ENCODE measurements at regions not wholly inside any gene's neighbourhood (a gene's known extent, or its start where the extent isn't known, plus 50 kb on each side); places are given as distances from the start of the nearest gene placed in this dataset.
"Not testable (repeated sequence)": the region's sequence is repeated elsewhere in the genome, so short reads cannot be mapped to it uniquely, and the experiment has no call there.

GRCh38 chrX:37904833-37905232, 57.5 kb upstream of the DYNLT3 start:
- DNase-seq = no peak

- DNase-seq = peak in 1 of 2 experiments; percentile 3
These were observed 58.2 kb upstream of the DYNLT3 start for GRCh38 chrX:37905436-37906147.

GRCh38 chrX:37906357-37906756, 59.0 kb upstream of the DYNLT3 start:
- DNase-seq = no peak

- DNase-seq = no peak
These were observed 62.8 kb upstream of the DYNLT3 start for GRCh38 chrX:37910186-37910585.

GRCh38 chrX:37912304-37912703, 64.9 kb upstream of the DYNLT3 start:
- no peak for DNase-seq

- DNase-seq = no peak
These were observed 65.4 kb upstream of the DYNLT3 start for GRCh38 chrX:37912777-37913176.

GRCh38 chrX:37918168-37918567, 70.8 kb upstream of the DYNLT3 start:
- DNase-seq = no peak

- DNase-seq = no peak
These were observed 71.3 kb upstream of the DYNLT3 start for GRCh38 chrX:37918703-37919102.

- DNase-seq = no peak
These were observed 74.4 kb upstream of the DYNLT3 start for GRCh38 chrX:37921758-37922157.

- no peak for DNase-seq
These were observed 75.6 kb upstream of the DYNLT3 start for GRCh38 chrX:37922928-37923327.

- not testable (repeated sequence) for DNase-seq
These were observed 78.4 kb upstream of the DYNLT3 start for GRCh38 chrX:37925761-37926160.

GRCh38 chrX:37926700-37927099, 79.3 kb upstream of the DYNLT3 start:
- no peak for DNase-seq

- no peak for DNase-seq
These were observed 64.2 kb upstream of the SYTL5 start for GRCh38 chrX:37942170-37942569.

- DNase-seq = no peak
These were observed 62.6 kb upstream of the SYTL5 start for GRCh38 chrX:37943554-37944344.

GRCh38 chrX:37946197-37946596, 60.2 kb upstream of the SYTL5 start:
- DNase-seq = no peak

- no peak for DNase-seq
These were observed 51.1 kb upstream of the SYTL5 start for GRCh38 chrX:37955273-37955672.

GRCh38 chrX:37956223-37956622, 50.1 kb upstream of the SYTL5 start:
- DNase-seq = no peak
